DOHH2 (cell line): ENCODE measurements at regions not wholly inside any gene's neighbourhood (a gene's known extent, or its start where the extent isn't known, plus 50 kb on each side); places are given as distances from the start of the nearest gene placed in this dataset.

ENCODE experiments used
- H3F3A ChIP-seq: fragments of 200-600 bp; sonication (generic), shearing (Covaris generic); 2 replicates; pipeline ENCODE4 v1.6.0; 2016; ENCODE audit warnings: antibody characterized with exemption, mild to moderate bottlenecking; ENCODE audit not compliant: control insufficient read depth, insufficient read depth
- H3K27ac ChIP-seq: fragments of 200-600 bp; sonication (generic); 2 replicates; pipeline ENCODE4 v1.5.1; 2014; ENCODE audit warnings: low read depth, mild to moderate bottlenecking, low read length, moderate library complexity
- H3K27me3 ChIP-seq: fragments of 200-600 bp; sonication (generic); 2 replicates; pipeline ENCODE4 v1.6.1; 2014; ENCODE audit warnings: mild to moderate bottlenecking, low read length, mixed read lengths; ENCODE audit not compliant: control insufficient read depth
- H3K36me3 ChIP-seq: fragments of 200-600 bp; sonication (generic); 2 replicates; pipeline ENCODE4 v1.6.1; 2014; ENCODE audit warnings: mild to moderate bottlenecking, low read length, moderate library complexity, mixed read lengths; ENCODE audit not compliant: control insufficient read depth
- H3K4me1 ChIP-seq: fragments of 200-600 bp; sonication (generic); 2 replicates; pipeline ENCODE4 v1.6.1; 2014; ENCODE audit warnings: mild to moderate bottlenecking, low read length, mixed read lengths; ENCODE audit not compliant: control insufficient read depth
- H3K4me2 ChIP-seq: fragments of 200-600 bp; sonication (generic); 2 replicates; pipeline ENCODE4 v1.6.0; 2014; ENCODE audit warnings: mild to moderate bottlenecking, low read length, moderate library complexity
- H3K4me3 ChIP-seq: fragments of 200-600 bp; sonication (generic); 2 replicates; pipeline ENCODE4 v1.5.1; 2014; ENCODE audit warnings: mild to moderate bottlenecking, low read length, mixed read lengths
- H3K79me2 ChIP-seq: fragments of 200-600 bp; sonication (generic); 2 replicates; pipeline ENCODE4 v1.6.1; 2014; ENCODE audit warnings: mild to moderate bottlenecking, low read length, mixed read lengths; ENCODE audit not compliant: control insufficient read depth
- H3K9me2 ChIP-seq: fragments of 200-600 bp; sonication (generic); replicated peaks from 2 replicates; pipeline ENCODE4 v1.6.1; 2014; ENCODE audit warnings: mild to moderate bottlenecking, low read length, mixed read lengths; ENCODE audit not compliant: control insufficient read depth
- H3K9me3 ChIP-seq: fragments of 200-600 bp; sonication (generic); 2 replicates; pipeline ENCODE4 v1.6.1; 2014; ENCODE audit warnings: antibody characterized with exemption, low read length, mixed read lengths; ENCODE audit not compliant: control insufficient read depth, insufficient read depth
- H4K20me1 ChIP-seq: fragments of 200-600 bp; sonication (generic); 2 replicates; pipeline ENCODE4 v1.6.0; 2014; ENCODE audit warnings: low read depth, mild to moderate bottlenecking, antibody characterized with exemption, low read length, moderate library complexity; ENCODE audit not compliant: control insufficient read depth, insufficient read depth
- CTCF ChIP-seq: fragments of 200-600 bp; sonication (generic); IDR thresholded peaks from one replicate; pipeline ENCODE4 v1.5.1; 2014; ENCODE audit warnings: antibody characterized with exemption, mild to moderate bottlenecking, low read depth, low read length; ENCODE audit not compliant: poor library complexity, severe bottlenecking
- EZH2phosphoT487 ChIP-seq: fragments of 200-600 bp; sonication (generic); IDR thresholded peaks from 2 replicates; pipeline ENCODE4 v1.6.1; 2017; ENCODE audit warnings: borderline replicate concordance, mild to moderate bottlenecking, antibody characterized with exemption, low read length, moderate library complexity, mixed read lengths

DNA sequence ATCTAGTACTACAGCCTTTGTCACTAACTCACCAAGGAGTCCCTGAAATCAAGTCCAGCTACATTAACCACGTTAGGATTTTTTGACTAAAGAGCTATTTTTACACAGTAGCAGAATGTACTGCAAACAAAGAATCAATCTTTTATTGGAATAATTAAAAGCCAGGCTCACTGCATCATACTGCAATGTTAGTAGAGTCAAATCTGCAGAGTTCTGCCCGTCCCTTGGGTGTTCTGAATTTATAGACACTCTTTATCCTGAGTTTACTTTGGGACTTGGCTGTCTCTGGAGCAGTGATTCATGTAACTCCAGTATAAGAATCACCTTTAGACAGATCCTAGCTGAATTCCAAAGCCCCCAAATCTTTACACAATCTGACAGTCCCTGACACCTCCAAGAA, 127.9 kb upstream of the THSD7B start:
- TF ChIP-seq EZH2phosphoT487, result no peak
- TF ChIP-seq CTCF, result no peak
- Histone ChIP-seq H3K27ac (no peak overlapping the region), H3K4me2 (no peak overlapping the region), H3K4me3 (no peak overlapping the region), H3F3A (no peaks in the 10 kb centered on the region), H3K79me2 (no peaks in the 10 kb centered on the region), H3K36me3 (no peaks in the 10 kb centered on the region), H3K9me2 (no peaks in the 10 kb centered on the region), H3K4me1 (no peaks in the 10 kb centered on the region), H3K27me3 (no peaks in the 10 kb centered on the region), H4K20me1 (no peaks in the 10 kb centered on the region), H3K9me3 (no peaks in the 10 kb centered on the region)

- Histone ChIP-seq H3K27ac (no peak overlapping the region), H3K9me3 (no peaks in the 10 kb centered on the region), H3K36me3 (no peaks in the 10 kb centered on the region), H4K20me1 (no peaks in the 10 kb centered on the region), H3K27me3 (no peaks in the 10 kb centered on the region), H3K4me1 (no peaks in the 10 kb centered on the region), H3K4me3 (no peak overlapping the region), H3K79me2 (no peaks in the 10 kb centered on the region), H3F3A (no peaks in the 10 kb centered on the region), H3K4me2 (no peak overlapping the region), H3K9me2 (no peaks in the 10 kb centered on the region)
- TF ChIP-seq CTCF (no peak), EZH2phosphoT487 (no peak)
Measured at GRCh38 chr2:136628490-136628889, 136.9 kb upstream of the THSD7B start.

- TF ChIP-seq EZH2phosphoT487 (no peak), CTCF (no peak)
- H4K20me1 ChIP-seq, result no peaks in the 10 kb centered on the region
- H3K4me1 ChIP-seq, result no peaks in the 10 kb centered on the region
- no peaks in the 10 kb centered on the region for H3K36me3 ChIP-seq
- no peaks in the 10 kb centered on the region for H3K9me2 ChIP-seq
- no peaks in the 10 kb centered on the region for H3K9me3 ChIP-seq
- H3K27ac ChIP-seq, result no peak overlapping the region
- H3K79me2 ChIP-seq, result no peaks in the 10 kb centered on the region
- H3K27me3 ChIP-seq, result no peaks in the 10 kb centered on the region
- H3K4me3 ChIP-seq, result no peak overlapping the region
- H3K4me2 ChIP-seq, result no peak overlapping the region
- no peaks in the 10 kb centered on the region for H3F3A ChIP-seq
Measured at GRCh38 chr2:136613096-136613495, 152.2 kb upstream of the THSD7B start.

- Histone ChIP-seq H3F3A (no peaks in the 10 kb centered on the region), H3K4me2 (no peak overlapping the region), H3K4me3 (no peak overlapping the region), H4K20me1 (no peaks in the 10 kb centered on the region), H3K27ac (no peak overlapping the region), H3K79me2 (no peaks in the 10 kb centered on the region), H3K36me3 (no peaks in the 10 kb centered on the region), H3K27me3 (no peaks in the 10 kb centered on the region), H3K9me3 (no peaks in the 10 kb centered on the region), H3K9me2 (no peaks in the 10 kb centered on the region), H3K4me1 (no peaks in the 10 kb centered on the region)
- TF ChIP-seq EZH2phosphoT487, result no peak
Measured at GRCh38 chr2:136612079-136612478, 153.3 kb upstream of the THSD7B start.
